NT2/D1 (cell line): ENCODE measurements at regions not wholly inside any gene's neighbourhood (a gene's known extent, or its start where the extent isn't known, plus 50 kb on each side); places are given as distances from the start of the nearest gene placed in this dataset.
"Not testable (repeated sequence)": the region's sequence is repeated elsewhere in the genome, so short reads cannot be mapped to it uniquely, and the experiment has no call there.

Source experiments
- SUZ12 ChIP-seq: IDR thresholded peaks from 2 replicates; pipeline ENCODE4 v1.6.1; 2011; ENCODE audit not compliant: insufficient read length, insufficient read depth; ENCODE audit errors: extremely low read depth
- YY1 ChIP-seq: IDR thresholded peaks from 2 replicates; pipeline ENCODE4 v1.6.1; 2011; ENCODE audit not compliant: insufficient read length, insufficient read depth
- ZNF274 ChIP-seq: IDR thresholded peaks from 2 replicates; pipeline ENCODE4 v1.6.1; 2011; ENCODE audit warnings: mild to moderate bottlenecking, low read depth, low read length

DNA sequence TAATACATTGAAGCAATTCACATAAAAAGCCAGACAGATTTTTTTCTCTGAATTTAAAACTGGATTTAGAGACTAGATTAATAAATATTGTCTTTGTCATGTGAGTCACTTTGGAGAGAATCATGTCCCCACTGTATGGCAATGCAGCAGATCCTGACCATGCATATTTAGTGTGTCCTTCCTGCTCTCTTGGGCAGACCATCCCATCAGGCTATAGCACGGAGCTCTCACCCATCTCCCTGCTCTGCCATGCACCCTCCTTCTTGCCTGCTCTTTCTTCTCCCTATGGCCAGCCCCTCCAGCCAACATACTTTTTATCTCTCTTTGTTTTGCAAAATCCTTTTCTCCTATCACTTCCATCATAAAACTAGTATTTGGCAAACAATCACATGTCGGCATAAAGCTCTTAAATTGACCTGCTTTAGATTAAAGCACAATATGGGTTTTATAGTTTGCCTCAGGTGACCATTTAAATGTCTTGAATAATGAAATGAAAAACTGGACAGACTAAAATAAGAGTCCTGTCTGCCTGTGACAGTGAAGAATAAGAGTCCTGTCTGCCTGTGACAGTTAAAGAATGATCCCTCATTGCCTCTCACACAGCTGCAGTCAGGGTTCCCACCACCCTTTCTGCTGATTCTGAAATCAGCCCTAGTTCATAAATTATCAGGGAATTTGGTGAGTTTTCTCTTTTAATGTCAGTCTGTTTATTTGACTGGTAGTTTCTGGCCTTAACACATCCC, 315.0 kb upstream of the PLGLB2 start:
- TF ChIP-seq YY1, ZNF274, SUZ12: not testable (repeated sequence)
